ENCODE measurements at regions not wholly inside any gene's neighbourhood (a gene's known extent, or its start where the extent isn't known, plus 50 kb on each side); places are given as distances from the start of the nearest gene placed in this dataset.

- DNase-seq (ENCODE audit: low read depth): no peak
Measured at GRCh38 chr6:43869792-43870659, 100.0 kb downstream of the VEGFA start.

DNA sequence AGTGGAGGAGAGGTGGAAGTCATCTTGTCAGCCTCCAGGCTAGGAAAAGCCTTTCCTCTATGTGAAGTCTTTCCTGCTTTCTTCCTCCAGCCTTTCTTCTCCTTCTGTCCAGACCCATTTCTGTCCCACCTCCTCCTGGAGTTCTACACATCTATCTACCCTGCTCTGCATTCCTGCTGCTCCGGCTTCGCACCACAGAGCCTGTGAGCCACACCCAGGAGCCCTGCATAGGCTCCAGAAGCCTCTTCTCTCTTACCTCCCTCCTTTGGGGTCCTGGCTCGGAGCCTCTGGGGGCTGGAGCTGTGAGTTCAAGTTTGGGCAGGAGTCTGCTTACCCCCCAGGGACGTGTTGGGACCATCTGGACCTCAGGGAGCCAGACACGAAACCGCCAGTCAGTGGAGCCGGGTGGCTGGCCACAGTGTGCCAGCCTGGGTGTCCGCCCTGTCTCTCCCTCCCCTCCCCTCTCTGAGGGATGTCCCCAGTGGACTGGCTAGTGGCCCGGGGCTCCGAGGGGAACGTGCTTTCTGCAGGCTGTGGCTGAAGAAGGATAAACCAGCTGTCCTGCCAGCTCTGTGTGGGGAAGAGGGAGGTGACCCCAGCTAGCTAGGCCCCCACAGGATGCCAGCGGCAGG is 99.2 kb downstream of the VEGFA start:
- no peak for DNase-seq (ENCODE audit: low read depth)

GRCh38 chr6:43868467-43868866 is 98.5 kb downstream of the VEGFA start:
- DNase-seq (ENCODE audit: low read depth): no peak

- DNase-seq (ENCODE audit: low read depth): no peak
Measured at GRCh38 chr6:43867996-43868395, 98.0 kb downstream of the VEGFA start.

- no peak for DNase-seq (ENCODE audit: low read depth)
Measured at GRCh38 chr6:43867246-43867645, 97.2 kb downstream of the VEGFA start.

- DNase-seq (ENCODE audit: low read depth): no peak
Measured at GRCh38 chr6:43865932-43866645, 96.1 kb downstream of the VEGFA start.

DNA sequence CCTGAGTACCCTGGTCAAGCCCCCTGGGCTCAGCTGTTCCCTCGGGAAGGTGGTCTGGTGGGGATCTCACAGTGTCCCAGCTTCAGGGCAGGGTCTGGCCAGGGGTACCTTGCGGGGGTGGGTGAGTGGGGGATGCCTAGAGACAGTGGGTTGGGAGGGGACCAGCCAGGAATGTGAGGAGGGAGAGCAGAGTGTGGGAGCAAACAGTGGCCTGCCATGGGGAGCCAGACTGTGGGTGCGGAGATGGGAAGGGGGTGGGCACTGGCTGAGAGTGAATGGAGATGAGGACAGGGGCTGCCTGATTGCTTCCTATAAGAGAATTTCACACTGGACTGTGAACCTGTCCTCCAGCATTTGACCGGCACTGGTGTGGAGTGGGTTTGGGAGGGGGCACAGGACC is 95.1 kb downstream of the VEGFA start:
- DNase-seq (ENCODE audit: low read depth): no peak

DNA sequence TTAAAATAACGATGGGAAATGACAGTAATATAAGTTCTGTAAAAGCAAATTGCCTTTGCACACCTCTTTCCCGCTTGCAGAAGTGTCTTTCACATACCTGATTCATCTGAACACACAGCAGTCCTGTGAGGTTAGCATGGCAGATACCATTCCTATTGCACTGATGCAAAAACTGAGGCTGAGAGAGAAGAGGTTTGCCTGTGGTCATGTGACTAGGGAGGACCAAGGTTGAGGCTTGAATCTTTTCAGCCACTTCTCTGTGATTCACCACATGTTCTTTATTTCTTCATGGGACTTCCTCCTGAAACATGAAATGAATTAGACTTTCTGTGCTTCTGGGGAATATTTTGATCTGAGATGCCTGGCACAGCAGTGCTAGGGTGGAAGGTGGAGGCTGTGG is 92.9 kb downstream of the VEGFA start:
- DNase-seq (ENCODE audit: low read depth): no peak

- peak; percentile 30 for DNase-seq (ENCODE audit: low read depth)
Measured at GRCh38 chr6:43861212-43861894, 91.3 kb downstream of the VEGFA start.

DNA sequence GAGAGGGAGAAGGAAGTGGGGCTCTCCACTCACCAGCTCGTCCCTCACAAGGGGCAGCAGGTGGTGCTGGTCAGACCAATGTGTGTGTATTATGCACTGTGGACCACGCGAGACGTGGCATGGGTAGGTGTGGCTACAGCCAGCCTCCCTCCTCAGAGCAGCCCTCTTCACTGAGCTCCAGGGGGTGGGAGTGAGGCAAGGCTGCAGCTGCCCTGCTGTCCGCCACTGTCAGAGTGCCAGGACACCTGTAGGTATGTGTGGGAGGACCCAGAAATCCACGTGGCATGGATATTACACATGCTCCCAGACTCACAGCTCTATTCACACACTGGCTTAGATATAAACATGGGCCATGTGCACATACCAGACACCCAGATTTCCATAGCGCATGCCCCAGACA is 90.3 kb downstream of the VEGFA start:
- no peak for DNase-seq (ENCODE audit: low read depth)

- DNase-seq (ENCODE audit: low read depth): no peak
Measured at GRCh38 chr6:43859213-43859612, 89.2 kb downstream of the VEGFA start.

DNA sequence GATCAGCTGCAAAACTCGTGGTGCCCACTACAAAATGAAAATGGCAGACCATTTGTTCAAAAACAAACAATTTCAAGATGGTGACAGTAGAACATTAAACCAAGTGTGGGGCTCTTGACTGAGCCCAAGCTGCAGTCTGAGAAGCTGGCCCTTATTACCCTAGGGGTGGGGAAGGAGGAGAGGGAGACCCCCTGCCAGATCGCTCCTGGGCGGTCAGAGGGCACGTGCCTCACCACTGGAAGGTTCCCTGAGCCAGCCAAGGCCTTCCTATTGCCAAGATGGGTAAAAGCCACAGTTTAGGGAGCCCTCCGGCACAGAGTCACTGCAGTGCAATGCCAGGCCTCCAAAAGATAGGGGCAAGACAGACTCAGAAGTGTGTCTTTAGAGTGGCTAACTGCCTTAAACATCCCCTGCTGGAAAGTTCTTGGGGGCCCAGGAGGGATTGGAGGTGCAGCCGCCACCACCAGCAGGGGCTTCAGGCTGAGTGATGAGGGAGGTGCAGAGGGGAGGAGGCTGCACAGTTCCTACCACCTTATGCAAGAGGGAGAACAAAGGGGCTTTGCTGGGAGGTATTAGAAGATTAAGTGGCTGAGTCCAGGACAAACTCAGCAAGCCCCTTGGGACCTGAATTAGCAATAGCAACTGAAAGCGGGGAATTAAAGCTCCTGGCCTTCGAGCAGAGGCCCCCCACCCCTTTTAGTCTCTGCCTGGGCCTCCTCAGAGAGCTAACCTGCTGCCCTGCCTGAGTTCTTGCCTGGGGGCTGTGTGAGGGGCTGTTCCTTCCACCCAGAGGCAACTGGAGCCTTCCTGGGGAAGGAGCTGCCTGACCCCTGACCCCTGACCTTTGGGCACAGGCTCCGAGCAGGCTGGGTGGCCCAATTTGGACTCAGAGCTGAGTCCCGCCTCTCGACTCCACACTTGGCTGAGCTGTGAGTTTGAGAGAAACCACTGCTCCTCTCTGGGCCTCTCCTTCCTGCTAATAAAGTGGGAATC is 88.4 kb downstream of the VEGFA start:
- DNase-seq (ENCODE audit: low read depth): no peak

GRCh38 chr6:43856005-43856765 is 86.2 kb downstream of the VEGFA start:
- peak; percentile 47 for DNase-seq (ENCODE audit: low read depth)

DNA sequence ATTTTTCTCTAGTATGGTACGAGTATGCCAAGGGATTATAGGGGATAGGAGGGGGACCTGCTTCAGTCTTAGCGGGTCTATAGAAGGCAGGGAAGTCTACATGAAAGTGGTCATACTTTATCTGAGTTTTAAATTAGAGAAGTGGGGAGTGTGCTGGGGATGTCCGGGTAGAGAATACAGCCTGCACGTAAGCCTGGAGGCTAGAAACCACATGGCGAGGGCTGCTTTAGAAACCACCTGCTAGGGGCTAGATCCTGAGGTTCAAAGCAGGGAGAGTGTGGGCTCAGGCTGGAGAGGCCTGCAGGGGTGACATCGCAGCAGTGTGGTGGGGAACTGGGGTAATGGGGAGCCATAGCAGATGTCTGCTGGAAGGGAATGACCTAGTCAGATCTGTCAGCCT is 85.2 kb downstream of the VEGFA start:
- no peak for DNase-seq (ENCODE audit: low read depth)

DNA sequence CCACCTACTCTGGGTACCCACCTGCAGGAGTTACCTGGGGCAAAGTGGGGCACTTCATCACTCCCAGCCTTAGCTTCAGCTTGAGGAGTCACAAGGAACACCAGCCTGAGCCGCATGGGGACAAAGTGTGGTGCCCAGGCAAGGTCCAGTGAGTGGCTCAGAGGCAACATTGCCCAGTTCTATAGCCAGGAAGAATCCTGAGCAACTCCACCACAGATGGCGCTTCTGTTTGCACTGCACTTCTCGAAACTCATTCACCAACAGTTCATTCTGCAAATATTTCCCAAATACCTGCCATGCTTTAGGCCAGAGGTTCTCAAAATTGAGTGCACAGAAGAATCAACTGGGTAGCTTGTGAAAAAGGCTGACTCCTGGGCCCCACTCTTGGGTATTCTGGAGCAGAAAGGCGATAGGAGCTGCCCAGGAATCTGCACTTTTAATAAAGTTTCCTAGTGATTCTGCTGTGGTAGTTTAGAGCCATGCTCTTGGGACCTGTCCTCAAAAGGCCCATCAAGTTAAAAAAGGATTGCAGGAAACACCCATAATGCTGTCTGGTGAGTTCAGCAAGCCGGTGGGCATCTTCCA is 83.1 kb downstream of the VEGFA start:
- no peak for DNase-seq (ENCODE audit: low read depth)

GRCh38 chr6:43852350-43852864 is 82.4 kb downstream of the VEGFA start:
- DNase-seq (ENCODE audit: low read depth): no peak

GRCh38 chr6:43851204-43851865 is 81.3 kb downstream of the VEGFA start:
- peak; percentile 83 for DNase-seq (ENCODE audit: low read depth)

DNA sequence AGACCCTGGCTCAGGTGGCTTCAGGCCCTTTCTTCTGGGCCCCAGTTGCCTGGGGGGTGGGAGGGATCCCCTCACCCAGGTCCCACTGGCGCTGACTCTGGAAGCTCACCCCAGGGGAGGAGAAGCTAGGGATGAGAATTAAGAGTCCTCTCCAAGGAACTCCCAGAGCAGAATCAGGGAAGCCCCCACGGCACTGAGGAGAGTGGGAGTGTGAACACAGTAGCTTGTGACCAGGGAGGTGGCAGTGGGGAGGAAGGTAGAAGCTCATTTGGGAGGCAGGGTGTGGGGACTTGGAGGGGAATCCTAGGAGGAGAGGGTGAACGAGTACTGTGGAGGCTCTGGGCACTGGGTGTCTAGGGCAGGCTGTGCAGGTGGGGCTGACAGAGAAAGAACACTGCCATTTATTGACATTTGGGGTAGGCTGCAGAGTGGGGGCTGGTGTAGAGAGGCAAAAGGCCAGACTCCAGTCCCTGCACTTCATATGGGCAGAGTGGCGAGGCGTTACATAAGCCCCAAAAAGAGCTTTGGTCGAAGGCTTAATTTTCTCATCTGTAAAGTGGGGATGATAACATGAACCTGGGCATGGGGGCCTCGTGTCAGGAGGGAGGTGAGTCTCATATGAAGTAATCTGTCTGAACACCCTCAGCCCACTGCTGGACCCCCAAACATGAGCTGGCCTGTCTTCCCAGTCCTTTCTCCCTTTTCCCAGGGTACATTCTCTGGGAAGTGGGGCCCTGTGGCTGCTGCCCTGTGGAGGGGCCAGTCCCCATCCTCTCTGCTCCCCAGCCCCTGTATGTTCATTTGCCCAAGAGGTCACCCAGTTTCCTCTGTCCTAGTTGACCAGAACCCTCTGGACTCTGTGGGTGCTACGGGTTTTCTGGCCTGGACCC is 80.5 kb downstream of the VEGFA start:
- DNase-seq (ENCODE audit: low read depth): no peak
